Astrocyte of the cerebellum (primary cell): ENCODE measurements at regions not wholly inside any gene's neighbourhood (a gene's known extent, or its start where the extent isn't known, plus 50 kb on each side); places are given as distances from the start of the nearest gene placed in this dataset.

Experiments
- DNase-seq: peaks from one replicate; pipeline ENCODE4 v3.0.0-alpha.2; 2011; ENCODE audit warnings: low read depth
- H3K4me3 ChIP-seq: 2 replicates; pipeline ENCODE4 v1.5.1; 2011; ENCODE audit warnings: mild to moderate bottlenecking, low read depth, low read length, moderate library complexity
- in situ Hi-C: cut with HindIII; loops from 2 replicates; pipeline ENCODE4 v1.10.0; 2017; ENCODE audit warnings: low sequenced_read_pairs
- TF ChIP-seq, protein P1 (sequence below): IDR thresholded peaks from 2 replicates; pipeline ENCODE4 v1.5.1; 2012; ENCODE audit warnings: low read length, low read depth, moderate library complexity, mild to moderate bottlenecking; ENCODE audit errors: missing control alignments

- in situ Hi-C loops, result no loop called here
- TF ChIP-seq, protein P1, sequence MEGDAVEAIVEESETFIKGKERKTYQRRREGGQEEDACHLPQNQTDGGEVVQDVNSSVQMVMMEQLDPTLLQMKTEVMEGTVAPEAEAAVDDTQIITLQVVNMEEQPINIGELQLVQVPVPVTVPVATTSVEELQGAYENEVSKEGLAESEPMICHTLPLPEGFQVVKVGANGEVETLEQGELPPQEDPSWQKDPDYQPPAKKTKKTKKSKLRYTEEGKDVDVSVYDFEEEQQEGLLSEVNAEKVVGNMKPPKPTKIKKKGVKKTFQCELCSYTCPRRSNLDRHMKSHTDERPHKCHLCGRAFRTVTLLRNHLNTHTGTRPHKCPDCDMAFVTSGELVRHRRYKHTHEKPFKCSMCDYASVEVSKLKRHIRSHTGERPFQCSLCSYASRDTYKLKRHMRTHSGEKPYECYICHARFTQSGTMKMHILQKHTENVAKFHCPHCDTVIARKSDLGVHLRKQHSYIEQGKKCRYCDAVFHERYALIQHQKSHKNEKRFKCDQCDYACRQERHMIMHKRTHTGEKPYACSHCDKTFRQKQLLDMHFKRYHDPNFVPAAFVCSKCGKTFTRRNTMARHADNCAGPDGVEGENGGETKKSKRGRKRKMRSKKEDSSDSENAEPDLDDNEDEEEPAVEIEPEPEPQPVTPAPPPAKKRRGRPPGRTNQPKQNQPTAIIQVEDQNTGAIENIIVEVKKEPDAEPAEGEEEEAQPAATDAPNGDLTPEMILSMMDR, result no peak
- no peak overlapping the region for H3K4me3 ChIP-seq
- DNase-seq, result no peak
Measured at GRCh38 chr6:4645713-4646360, 130.4 kb upstream of the CDYL start.

DNA sequence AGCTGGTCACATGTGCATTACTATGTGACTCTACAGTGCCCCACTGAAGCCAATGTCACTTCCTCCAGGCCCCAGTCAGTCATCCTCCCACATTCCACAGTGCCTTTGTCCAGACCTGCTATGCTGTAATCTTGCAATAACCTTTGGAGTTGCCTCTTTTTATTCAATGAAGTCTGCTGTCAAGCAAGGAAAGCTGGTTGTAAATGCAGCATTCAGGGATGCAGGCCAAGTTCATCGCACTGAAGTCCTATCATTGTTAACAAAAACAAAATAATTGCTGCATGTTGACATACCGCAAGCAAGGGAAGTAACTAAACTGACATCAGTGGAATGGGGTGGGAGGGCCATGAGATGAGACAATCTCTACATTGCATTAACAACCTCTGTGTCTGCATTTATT, 131.2 kb upstream of the CDYL start:
- no peak overlapping the region for H3K4me3 ChIP-seq
- in situ Hi-C loops, result no loop called here
- no peak for DNase-seq
- TF ChIP-seq, protein P1, result no peak

- no peak overlapping the region for H3K4me3 ChIP-seq
- DNase-seq, result no peak
- TF ChIP-seq, protein P1, result no peak
- in situ Hi-C loops, result no loop called here
Measured at GRCh38 chr6:4641461-4641860, 134.7 kb upstream of the CDYL start.

DNA sequence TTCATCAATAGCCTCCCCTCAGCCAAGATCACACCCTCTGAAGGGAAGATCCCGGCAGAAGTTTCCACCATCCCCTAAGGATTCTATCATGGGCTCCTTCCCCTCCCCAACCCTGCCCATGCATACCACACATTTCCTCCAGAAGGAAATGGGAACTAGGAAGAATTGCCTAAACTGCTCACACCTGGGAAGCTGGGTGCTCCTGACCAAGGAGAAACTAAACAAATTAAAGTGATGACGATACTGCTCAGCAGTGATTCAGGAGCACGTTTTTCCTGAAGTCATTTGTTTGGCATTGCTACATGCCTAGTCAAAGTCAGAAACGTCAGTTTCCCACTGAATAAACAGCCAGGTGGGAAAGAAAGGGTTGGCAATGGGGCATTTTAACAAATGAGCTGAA, 136.1 kb upstream of the CDYL start:
- no peak overlapping the region for H3K4me3 ChIP-seq
- TF ChIP-seq, protein P1, result no peak
- no peak for DNase-seq
- in situ Hi-C loops, result no loop called here

DNA sequence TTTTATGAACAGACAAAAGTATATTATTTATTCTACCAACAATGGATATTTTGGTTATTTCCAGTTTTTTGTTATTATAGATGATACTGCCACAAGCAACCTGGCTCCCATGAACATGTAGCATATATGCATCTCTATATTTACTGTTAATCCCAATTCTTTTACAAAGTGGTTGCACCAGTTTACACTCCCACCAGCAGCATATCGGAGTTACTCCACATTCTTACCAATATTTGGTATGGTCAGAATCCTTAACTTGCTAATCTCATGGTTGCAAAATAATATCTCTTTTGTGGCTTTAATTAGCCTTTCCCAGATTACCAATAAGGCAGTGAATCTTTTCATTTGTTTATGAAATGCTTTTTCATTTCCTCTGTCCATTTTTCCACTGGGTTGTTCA, 137.6 kb upstream of the CDYL start:
- in situ Hi-C loops, result no loop called here
- H3K4me3 ChIP-seq, result no peak overlapping the region

DNA sequence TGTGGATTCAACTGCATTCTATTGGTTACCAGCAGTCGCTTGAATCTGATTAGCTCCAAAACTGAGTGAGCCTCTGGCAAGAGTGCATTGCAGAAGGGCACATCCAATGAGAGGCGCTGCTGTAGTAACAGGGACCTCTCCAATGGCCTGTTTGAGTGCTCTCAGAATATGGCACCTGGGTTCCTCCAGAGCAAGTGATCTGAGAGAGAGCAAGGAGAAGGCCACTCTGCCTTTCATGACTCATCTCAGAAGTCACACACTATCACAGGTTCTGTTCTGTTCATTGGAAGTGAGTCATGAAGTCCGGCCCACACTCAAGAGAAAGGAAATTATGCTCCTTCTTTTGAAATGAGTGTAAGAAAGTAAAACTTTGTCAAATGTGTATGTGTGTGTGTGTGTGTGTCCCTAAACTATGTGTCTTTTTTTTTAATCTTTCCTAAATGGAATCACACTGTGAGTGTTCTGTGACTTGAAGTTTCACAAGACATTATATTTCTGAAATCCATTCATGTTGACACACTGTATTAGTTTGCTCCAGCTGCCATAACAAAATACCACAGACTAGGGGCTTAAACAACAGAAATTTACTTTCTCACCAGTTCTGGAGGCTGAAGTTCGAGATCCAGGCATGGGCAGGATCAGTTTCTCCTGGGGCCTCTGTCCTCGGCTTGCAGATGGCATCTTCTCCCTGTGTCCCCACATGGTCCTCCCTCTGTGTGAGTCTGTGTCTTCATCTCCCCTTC, 138.3 kb upstream of the CDYL start:
- TF ChIP-seq, protein P1, result no peak
- in situ Hi-C loops, result no loop called here
- no peak for DNase-seq
- H3K4me3 ChIP-seq, result no peak overlapping the region

More for the DNA sequence above, 137.6 kb upstream of the CDYL start:
- TF ChIP-seq, protein P1, result no peak
- no peak for DNase-seq
